Aorta (tissue), 5 donors: ENCODE measurements at regions not wholly inside any gene's neighbourhood (a gene's known extent, or its start where the extent isn't known, plus 50 kb on each side); places are given as distances from the start of the nearest gene placed in this dataset.

Experiments
- ATAC-seq: fragments of 200-7000 bp; cut with Tn5 transposase; one replicate; pipeline ENCODE4 v1.9.1; 2022; ENCODE audit warnings: moderate library complexity; ENCODE audit not compliant: low FRiP score
- DNase-seq, 2 donors: peaks; one replicate each; pipeline ENCODE4 v3.0.0-alpha.2; 2020
- H3K27ac ChIP-seq, 2 donors: one replicate each; pipeline ENCODE4 v1.5.1; 2013; ENCODE audit warnings: low read length in 2 of 2, mild to moderate bottlenecking in 2 of 2, moderate library complexity in 2 of 2, control low read depth in 1 of 2, inconsistent platforms in 1 of 2, low read depth in 1 of 2
- H3K27me3 ChIP-seq, 2 donors: one replicate each; pipeline ENCODE4 v1.6.1; 2013; ENCODE audit warnings: control low read depth in 1 of 2, low read length in 1 of 2, mild to moderate bottlenecking in 1 of 2, moderate library complexity in 1 of 2; ENCODE audit not compliant: insufficient read depth in 2 of 2, control insufficient read depth in 1 of 2
- H3K36me3 ChIP-seq, 2 donors: one replicate each; pipeline ENCODE4 v1.6.1; 2013; ENCODE audit warnings: control low read depth in 1 of 2, low read length in 1 of 2, mild to moderate bottlenecking in 1 of 2; ENCODE audit not compliant: insufficient read depth in 2 of 2, control insufficient read depth in 1 of 2
- H3K4me1 ChIP-seq, 2 donors: one replicate each; pipeline ENCODE4 v1.6.1; 2013; ENCODE audit warnings: low read length in 2 of 2, control low read depth in 1 of 2, mild to moderate bottlenecking in 1 of 2, moderate library complexity in 1 of 2; ENCODE audit not compliant: insufficient read depth in 2 of 2, control insufficient read depth in 1 of 2
- H3K4me3 ChIP-seq, 2 donors: one replicate each; pipeline ENCODE4 v1.5.1; 2013; ENCODE audit warnings: low read length in 2 of 2, control low read depth in 1 of 2, mild to moderate bottlenecking in 1 of 2
- H3K9me3 ChIP-seq: one replicate; pipeline ENCODE4 v1.6.1; 2013; ENCODE audit warnings: mild to moderate bottlenecking, low read length; ENCODE audit not compliant: control insufficient read depth
- WGBS, 2 donors: extraction: QIAGEN DNeasy Blood & Tissue Kit; methylation state at CpG; one replicate each; pipeline ENCODE4 v1.1.7; 2013; 5-methylcytosine and 5-hydroxymethylcytosine counted together
- intact Hi-C, 2 donors: fragments of 100-400 bp; cut with DNase I; formaldehyde crosslinking; loops; one replicate each; pipeline versions ENCODE4 v1.14.2 to v1.15.0; 2022
- donor health status: healthy with polysubstance abuse.
- donor health status: Bipolar disorder and iron deficiency.
- donor health status: DM: no; HTN: no; CAD: no.
- donor health status: DM: no; HTN: no; CAD: no.
- donor health status: DM: yes; HTN: yes; CAD: no.

DNA sequence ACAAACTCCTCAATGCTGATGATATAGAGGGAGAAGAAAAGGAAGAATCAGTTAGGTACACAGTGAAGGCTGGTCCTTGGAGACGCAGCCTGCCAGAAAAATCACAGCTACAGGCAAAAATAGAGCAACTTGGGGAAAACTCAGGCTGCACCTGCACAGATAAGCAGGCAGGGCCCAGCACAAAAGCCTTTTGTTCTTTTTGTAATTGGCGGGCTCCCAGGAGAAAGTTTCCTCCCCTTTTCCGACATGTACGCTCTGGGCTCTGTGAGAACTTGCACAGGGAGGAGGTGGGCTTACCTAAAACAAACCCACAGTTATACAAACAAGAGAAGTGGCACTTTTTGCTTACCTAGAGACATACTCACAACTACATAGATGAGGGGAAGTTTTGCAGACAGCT is 813.4 kb upstream of the EPHA6 start:
- Histone ChIP-seq H3K9me3 (no peaks in the 10 kb centered on the region), H3K4me1 (no peaks in the 10 kb centered on the region), H3K4me3 (no peak overlapping the region), H3K27me3 (no peaks in the 10 kb centered on the region), H3K36me3 (no peaks in the 10 kb centered on the region), H3K27ac (no peak overlapping the region)
- no peak for ATAC-seq
- 70 to 78% methylated on average over 3 to 4 of the region's 4 CpGs for WGBS, 2 donors
- intact Hi-C loops = no loop called here
- DNase-seq = no peak

- DNase-seq (no peak), ATAC-seq (no peak)
- Histone ChIP-seq H3K27me3 (no peaks in the 10 kb centered on the region), H3K4me1 (no peaks in the 10 kb centered on the region), H3K36me3 (no peaks in the 10 kb centered on the region), H3K27ac (no peak overlapping the region), H3K9me3 (no peaks in the 10 kb centered on the region), H3K4me3 (no peak overlapping the region)
- intact Hi-C loops = no loop called here
Observed at GRCh38 chr3:96007650-96008195, 806.7 kb upstream of the EPHA6 start.

- Histone ChIP-seq H3K27me3 (no peaks in the 10 kb centered on the region), H3K9me3 (no peaks in the 10 kb centered on the region), H3K27ac (no peak overlapping the region), H3K4me3 (no peak overlapping the region), H3K4me1 (no peaks in the 10 kb centered on the region), H3K36me3 (no peaks in the 10 kb centered on the region)
- no peak for ATAC-seq
- 52 to 58% methylated on average over 2 of the region's 2 CpGs for WGBS, 2 donors
- DNase-seq = no peak
- intact Hi-C loops = no loop called here
Observed at GRCh38 chr3:96012939-96013338, 801.5 kb upstream of the EPHA6 start.

GRCh38 chr3:96017556-96017955 is 796.8 kb upstream of the EPHA6 start:
- no peaks in the 10 kb centered on the region for H3K36me3 ChIP-seq
- no peak overlapping the region for H3K27ac ChIP-seq
- no peaks in the 10 kb centered on the region for H3K4me1 ChIP-seq
- no peaks in the 10 kb centered on the region for H3K27me3 ChIP-seq
- intact Hi-C loops = no loop called here
- 61 to 71% methylated on average over 3 of the region's 3 CpGs for WGBS, 2 donors
- no peak overlapping the region for H3K4me3 ChIP-seq
- ATAC-seq (no peak), DNase-seq (no peak)
- no peaks in the 10 kb centered on the region for H3K9me3 ChIP-seq

DNA sequence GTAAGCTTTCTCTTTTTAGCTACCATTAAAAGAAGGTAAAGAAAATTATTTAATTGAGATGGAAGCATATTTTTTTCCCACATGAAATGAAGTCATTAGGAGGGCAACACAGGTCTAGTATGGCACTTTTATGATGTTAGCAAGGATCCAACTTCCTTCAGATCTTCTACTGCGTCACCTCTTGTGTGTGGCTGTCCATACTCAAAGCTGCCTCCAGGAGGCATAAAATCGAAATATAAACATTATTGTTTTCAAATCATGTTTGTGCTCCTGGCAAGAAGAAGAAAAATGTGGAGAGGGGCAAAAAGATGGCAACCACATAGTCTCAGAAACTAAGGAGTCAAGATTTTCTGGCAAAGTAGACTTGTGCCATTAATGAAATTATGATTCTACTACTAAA is 791.7 kb upstream of the EPHA6 start:
- WGBS, 2 donors = 57 to 67% methylated on average over 2 of the region's 2 CpGs
- H3K27ac ChIP-seq = no peak overlapping the region
- no peak for DNase-seq
- no peaks in the 10 kb centered on the region for H3K9me3 ChIP-seq
- no peaks in the 10 kb centered on the region for H3K27me3 ChIP-seq
- no peak overlapping the region for H3K4me3 ChIP-seq
- no peak for ATAC-seq
- H3K4me1 ChIP-seq = no peaks in the 10 kb centered on the region
- intact Hi-C loops = no loop called here
- no peaks in the 10 kb centered on the region for H3K36me3 ChIP-seq

- no peaks in the 10 kb centered on the region for H3K36me3 ChIP-seq
- H3K4me1 ChIP-seq = no peaks in the 10 kb centered on the region
- ATAC-seq = no peak
- WGBS, 2 donors = 66 to 67% methylated on average over 2 of the region's 2 CpGs
- no peak overlapping the region for H3K27ac ChIP-seq
- intact Hi-C loops = no loop called here
- H3K4me3 ChIP-seq = no peak overlapping the region
- no peaks in the 10 kb centered on the region for H3K9me3 ChIP-seq
- H3K27me3 ChIP-seq = no peaks in the 10 kb centered on the region
- no peak for DNase-seq
Observed at GRCh38 chr3:96027718-96028117, 786.7 kb upstream of the EPHA6 start.

- ATAC-seq = no peak
Observed at GRCh38 chr3:96039632-96040031, 774.8 kb upstream of the EPHA6 start.

GRCh38 chr3:96059301-96059700 is 755.1 kb upstream of the EPHA6 start:
- intact Hi-C loops = no loop called here
- Histone ChIP-seq H3K27me3 (no peaks in the 10 kb centered on the region), H3K9me3 (peaks cover 1% of the 10 kb centered on the region), H3K4me1 (no peaks in the 10 kb centered on the region), H3K4me3 (no peak overlapping the region), H3K36me3 (no peaks in the 10 kb centered on the region), H3K27ac (no peak overlapping the region)
- WGBS, 2 donors = 55 to 56% methylated on average over 1 of the region's 1 CpG
- DNase-seq = no peak
- ATAC-seq = no peak

More at GRCh38 chr3:96039632-96040031, 774.8 kb upstream of the EPHA6 start:
- DNase-seq = no peak
- intact Hi-C loops = no loop called here
- Histone ChIP-seq H3K27ac (no peak overlapping the region), H3K9me3 (no peaks in the 10 kb centered on the region), H3K36me3 (no peaks in the 10 kb centered on the region), H3K4me3 (no peak overlapping the region), H3K27me3 (no peaks in the 10 kb centered on the region), H3K4me1 (no peaks in the 10 kb centered on the region)

GRCh38 chr3:96069065-96069464 is 745.3 kb upstream of the EPHA6 start:
- intact Hi-C loops = no loop called here
- 92 to 94% methylated on average over 1 of the region's 1 CpG for WGBS, 2 donors
- Histone ChIP-seq H3K27me3 (no peaks in the 10 kb centered on the region), H3K27ac (no peak overlapping the region), H3K9me3 (peaks cover 4% of the 10 kb centered on the region), H3K36me3 (no peaks in the 10 kb centered on the region), H3K4me1 (no peaks in the 10 kb centered on the region), H3K4me3 (no peak overlapping the region)
- peak; percentile 50 for ATAC-seq
- no peak for DNase-seq
